ENCODE measurements at regions not wholly inside any gene's neighbourhood (a gene's known extent, or its start where the extent isn't known, plus 50 kb on each side); places are given as distances from the start of the nearest gene placed in this dataset.

DNA sequence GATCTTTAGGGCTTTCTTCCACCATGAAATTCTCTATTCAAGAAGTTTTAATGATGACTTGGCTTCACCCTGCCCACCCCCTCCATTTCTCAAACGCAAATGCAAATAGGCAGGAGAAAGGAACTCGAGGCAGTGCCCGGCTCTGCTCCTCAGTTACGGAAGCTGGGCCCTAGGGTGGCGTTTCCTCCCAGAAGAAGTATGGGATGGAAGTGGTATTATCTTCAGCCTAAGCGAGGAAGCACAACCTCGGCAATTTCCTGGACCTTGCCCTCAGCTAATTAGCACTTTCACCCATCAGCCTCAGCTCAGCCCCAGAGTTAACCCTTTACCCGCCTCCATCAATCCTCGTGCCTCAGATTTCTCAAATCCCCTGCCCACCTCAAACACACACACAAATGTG lies 58.2 kb upstream of the LRRC55 start:
- Histone ChIP-seq H3K9me3 (ENCODE audit: low read depth) (no peaks in the 10 kb centered on the region), H3K27ac (no peak overlapping the region), H3K27me3 (no peaks in the 10 kb centered on the region), H3K4me1 (ENCODE audit: insufficient read depth) (no peaks in the 10 kb centered on the region), H4K20me1 (ENCODE audit: insufficient read depth, poor library complexity, severe bottlenecking) (no peaks in the 10 kb centered on the region), H3K4me2 (no peak overlapping the region), H3K9me2 (replicated peaks; ENCODE audit: insufficient read depth) (no peaks in the 10 kb centered on the region), H3K36me3 (replicated peaks; ENCODE audit: insufficient read depth, low read depth) (no peaks in the 10 kb centered on the region), H3K79me2 (no peaks in the 10 kb centered on the region), H2AFZ (no peak overlapping the region), H3K4me3 (no peak overlapping the region)
- WGBS (ENCODE audit: low lambda C conversion rate, missing lambda C conversion rate): 78% methylated on average over 9 of the region's 9 CpGs
- TF ChIP-seq EZH2 (IDR thresholded peaks at IDR 0.05; ENCODE audit: borderline replicate concordance) (no peak), EZH2phosphoT487 (IDR thresholded peaks at IDR 0.05; ENCODE audit: low read depth, severe bottlenecking, unreplicated experiment) (no peak)
- TF ChIP-seq, protein P1, sequence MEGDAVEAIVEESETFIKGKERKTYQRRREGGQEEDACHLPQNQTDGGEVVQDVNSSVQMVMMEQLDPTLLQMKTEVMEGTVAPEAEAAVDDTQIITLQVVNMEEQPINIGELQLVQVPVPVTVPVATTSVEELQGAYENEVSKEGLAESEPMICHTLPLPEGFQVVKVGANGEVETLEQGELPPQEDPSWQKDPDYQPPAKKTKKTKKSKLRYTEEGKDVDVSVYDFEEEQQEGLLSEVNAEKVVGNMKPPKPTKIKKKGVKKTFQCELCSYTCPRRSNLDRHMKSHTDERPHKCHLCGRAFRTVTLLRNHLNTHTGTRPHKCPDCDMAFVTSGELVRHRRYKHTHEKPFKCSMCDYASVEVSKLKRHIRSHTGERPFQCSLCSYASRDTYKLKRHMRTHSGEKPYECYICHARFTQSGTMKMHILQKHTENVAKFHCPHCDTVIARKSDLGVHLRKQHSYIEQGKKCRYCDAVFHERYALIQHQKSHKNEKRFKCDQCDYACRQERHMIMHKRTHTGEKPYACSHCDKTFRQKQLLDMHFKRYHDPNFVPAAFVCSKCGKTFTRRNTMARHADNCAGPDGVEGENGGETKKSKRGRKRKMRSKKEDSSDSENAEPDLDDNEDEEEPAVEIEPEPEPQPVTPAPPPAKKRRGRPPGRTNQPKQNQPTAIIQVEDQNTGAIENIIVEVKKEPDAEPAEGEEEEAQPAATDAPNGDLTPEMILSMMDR (IDR thresholded peaks at IDR 0.05; ENCODE audit: poor library complexity): no peak
- DNase-seq (ENCODE audit: low spot score): peak; percentile 17

DNA sequence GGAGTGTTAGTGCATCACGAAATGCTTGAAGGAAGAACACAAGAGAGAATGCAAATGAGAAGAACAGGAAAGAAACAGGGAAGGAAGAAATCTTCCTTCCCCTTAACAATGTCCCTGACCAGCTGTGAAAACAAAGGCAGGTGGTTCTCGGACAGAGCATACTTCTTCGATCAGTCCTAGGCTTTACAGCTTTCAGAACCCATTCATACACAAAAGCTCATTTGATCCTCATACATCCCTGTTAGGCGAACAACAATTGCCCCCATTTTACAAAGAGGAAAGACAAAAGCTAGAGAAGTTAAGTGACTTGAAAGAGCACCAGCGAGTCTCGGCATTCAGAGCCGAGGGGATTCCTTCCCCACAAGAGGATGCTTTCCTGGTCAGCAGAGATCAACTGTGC lies 57.2 kb upstream of the LRRC55 start:
- Histone ChIP-seq H4K20me1 (ENCODE audit: insufficient read depth, poor library complexity, severe bottlenecking) (no peaks in the 10 kb centered on the region), H3K79me2 (no peaks in the 10 kb centered on the region), H3K27me3 (no peaks in the 10 kb centered on the region), H3K4me3 (no peak overlapping the region), H3K9me3 (ENCODE audit: low read depth) (no peaks in the 10 kb centered on the region), H3K9me2 (replicated peaks; ENCODE audit: insufficient read depth) (no peaks in the 10 kb centered on the region), H3K4me1 (ENCODE audit: insufficient read depth) (no peaks in the 10 kb centered on the region), H3K27ac (no peak overlapping the region), H3K36me3 (replicated peaks; ENCODE audit: insufficient read depth, low read depth) (no peaks in the 10 kb centered on the region), H2AFZ (no peak overlapping the region), H3K4me2 (no peak overlapping the region)
- WGBS (ENCODE audit: low lambda C conversion rate, missing lambda C conversion rate): 82% methylated on average over 7 of the region's 7 CpGs
- DNase-seq (ENCODE audit: low spot score): no peak
- TF ChIP-seq EZH2 (IDR thresholded peaks at IDR 0.05; ENCODE audit: borderline replicate concordance) (no peak), EZH2phosphoT487 (IDR thresholded peaks at IDR 0.05; ENCODE audit: low read depth, severe bottlenecking, unreplicated experiment) (no peak)
- TF ChIP-seq, protein P1 (IDR thresholded peaks at IDR 0.05; ENCODE audit: poor library complexity): no peak

DNA sequence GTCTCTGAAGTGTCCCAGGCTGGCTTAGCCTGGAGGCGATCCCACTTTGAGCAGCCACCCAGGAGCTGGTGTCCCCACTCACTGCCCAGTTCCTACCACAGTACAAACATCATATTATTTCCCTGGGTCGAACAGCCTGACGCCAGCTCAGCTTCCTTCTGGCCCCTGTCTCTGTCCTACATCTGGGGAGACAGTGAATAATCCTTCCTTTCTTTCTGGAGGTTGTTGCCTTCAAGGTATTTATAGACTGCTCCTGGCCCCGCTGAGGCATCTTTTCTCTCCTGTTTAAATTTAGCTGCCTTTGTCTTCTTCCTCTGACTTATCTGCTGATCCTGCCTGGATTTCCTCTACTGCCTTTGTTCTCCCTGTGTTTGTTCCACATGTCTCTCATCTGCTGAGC lies 56.8 kb upstream of the LRRC55 start:
- H4K20me1 ChIP-seq (ENCODE audit: insufficient read depth, poor library complexity, severe bottlenecking): no peaks in the 10 kb centered on the region
- no peaks in the 10 kb centered on the region for H3K79me2 ChIP-seq
- H3K4me3 ChIP-seq: no peak overlapping the region
- H3K9me2 ChIP-seq (replicated peaks; ENCODE audit: insufficient read depth): no peaks in the 10 kb centered on the region
- no peak overlapping the region for H3K27ac ChIP-seq
- H3K36me3 ChIP-seq (replicated peaks; ENCODE audit: insufficient read depth, low read depth): no peaks in the 10 kb centered on the region
- no peak overlapping the region for H2AFZ ChIP-seq
- DNase-seq (ENCODE audit: low spot score): no peak
- H3K9me3 ChIP-seq (ENCODE audit: low read depth): no peaks in the 10 kb centered on the region
- no peaks in the 10 kb centered on the region for H3K27me3 ChIP-seq
- no peaks in the 10 kb centered on the region for H3K4me1 ChIP-seq (ENCODE audit: insufficient read depth)
- no peak overlapping the region for H3K4me2 ChIP-seq
- 37% methylated on average over 4 of the region's 4 CpGs for WGBS (ENCODE audit: low lambda C conversion rate, missing lambda C conversion rate)
- TF ChIP-seq EZH2phosphoT487 (IDR thresholded peaks at IDR 0.05; ENCODE audit: low read depth, severe bottlenecking, unreplicated experiment) (no peak), EZH2 (IDR thresholded peaks at IDR 0.05; ENCODE audit: borderline replicate concordance) (no peak)
- TF ChIP-seq, protein P1 (IDR thresholded peaks at IDR 0.05; ENCODE audit: poor library complexity): no peak

All from hepatocyte (in vitro differentiated cells).